GM23338 (cell line): ENCODE measurements at regions not wholly inside any gene's neighbourhood (a gene's known extent, or its start where the extent isn't known, plus 50 kb on each side); places are given as distances from the start of the nearest gene placed in this dataset.

Source experiments
- ATAC-seq: fragments of 200-7000 bp; cut with Tn5 transposase; 3 replicates; pipeline ENCODE4 v1.9.1; 2020
- DNase-seq: peaks from one replicate; pipeline ENCODE4 v3.0.0-alpha.2; 2015; ENCODE audit warnings: low spot score
- H2AFZ ChIP-seq: fragments of 200-600 bp; sonication (generic); 2 replicates; pipeline ENCODE4 v1.8.0; 2016; ENCODE audit warnings: antibody characterized with exemption, mild to moderate bottlenecking, moderate library complexity
- H3F3A ChIP-seq: fragments of 200-600 bp; sonication (generic); replicated peaks from 2 replicates; pipeline ENCODE4 v1.8.0; 2017; ENCODE audit warnings: antibody characterized with exemption, mixed run types, low read depth
- H3K27ac ChIP-seq: fragments of 200-600 bp; sonication (generic); 2 replicates; pipeline ENCODE4 v1.6.1; 2016; ENCODE audit warnings: low read depth
- H3K27me3 ChIP-seq: fragments of 200-600 bp; sonication (generic); 2 replicates; pipeline ENCODE4 v1.8.0; 2016; ENCODE audit warnings: mild to moderate bottlenecking, mixed run types, moderate library complexity; ENCODE audit not compliant: insufficient read depth
- H3K36me3 ChIP-seq: fragments of 200-600 bp; sonication (generic); 2 replicates; pipeline ENCODE4 v1.8.0; 2016; ENCODE audit warnings: mild to moderate bottlenecking; ENCODE audit not compliant: insufficient read depth
- H3K4me1 ChIP-seq: fragments of 200-600 bp; sonication (generic); 2 replicates; pipeline ENCODE4 v1.8.0; 2016; ENCODE audit warnings: mild to moderate bottlenecking, moderate library complexity; ENCODE audit not compliant: insufficient read depth
- H3K4me2 ChIP-seq: fragments of 200-600 bp; sonication (generic); 2 replicates; pipeline ENCODE4 v1.7.1; 2017; ENCODE audit warnings: mixed run types
- H3K4me3 ChIP-seq: fragments of 200-600 bp; sonication (generic); 2 replicates; pipeline ENCODE4 v1.6.1; 2016; ENCODE audit warnings: mixed run types
- H3K79me2 ChIP-seq: fragments of 200-600 bp; sonication (generic); replicated peaks from 2 replicates; pipeline ENCODE4 v1.8.0; 2017; ENCODE audit warnings: mild to moderate bottlenecking; ENCODE audit not compliant: insufficient read depth
- H3K9me2 ChIP-seq: fragments of 200-600 bp; sonication (generic); 2 replicates; pipeline ENCODE4 v1.8.0; 2017; ENCODE audit not compliant: insufficient read depth
- H4K20me1 ChIP-seq: fragments of 200-600 bp; sonication (generic); replicated peaks from 2 replicates; pipeline ENCODE4 v1.8.0; 2017; ENCODE audit warnings: mild to moderate bottlenecking; ENCODE audit not compliant: insufficient read depth
- H3K27ac Mint-ChIP-seq: 2 replicates; pipeline ENCODE4 v1.8.0; 2020; ENCODE audit warnings: inconsistent platforms, mild to moderate bottlenecking, moderate library complexity, mixed read lengths
- H3K27me3 Mint-ChIP-seq: 3 replicates; pipeline ENCODE4 v1.8.0; 2022; ENCODE audit warnings: low read depth, mild to moderate bottlenecking, moderate library complexity, mixed read lengths, inconsistent platforms; ENCODE audit not compliant: insufficient read depth, poor library complexity
- H3K36me3 Mint-ChIP-seq: 3 replicates; pipeline ENCODE4 v1.8.0; 2021; ENCODE audit warnings: low read depth, mild to moderate bottlenecking, inconsistent platforms, moderate library complexity, mixed read lengths
- H3K4me1 Mint-ChIP-seq: 3 replicates; pipeline ENCODE4 v1.8.0; 2020; ENCODE audit warnings: mild to moderate bottlenecking, inconsistent platforms, mixed read lengths
- H3K4me3 Mint-ChIP-seq: 3 replicates; pipeline ENCODE4 v1.8.0; 2021; ENCODE audit warnings: moderate library complexity, mild to moderate bottlenecking, inconsistent platforms, mixed read lengths
- H3K9me3 Mint-ChIP-seq: 3 replicates; pipeline ENCODE4 v1.8.0; 2020; ENCODE audit warnings: moderate library complexity, mild to moderate bottlenecking, inconsistent platforms, mixed read lengths
- CTCF ChIP-seq, 2 experiments: fragments of 200-600 bp in 1 of 2; sonication (generic) in 1 of 2; conservative IDR thresholded peaks; 2 replicates each; pipeline versions ENCODE4 v1.5.1 to v1.6.1; 2016 to 2017; ENCODE audit warnings: antibody characterized with exemption in 2 of 2, low read depth in 2 of 2, mild to moderate bottlenecking in 2 of 2, moderate library complexity in 1 of 2
- ETS1 ChIP-seq: IDR thresholded peaks from 2 replicates; pipeline ENCODE4 v1.6.1; 2016; ENCODE audit warnings: antibody characterized with exemption
- EZH2 ChIP-seq: fragments of 200-600 bp; sonication (generic); IDR thresholded peaks from one replicate; pipeline ENCODE4 v1.8.0; 2017; ENCODE audit warnings: antibody characterized with exemption, mild to moderate bottlenecking, low read depth; ENCODE audit not compliant: unreplicated experiment
- JUNB ChIP-seq: IDR thresholded peaks from one replicate; pipeline ENCODE4 v1.6.1; 2016; ENCODE audit warnings: antibody characterized with exemption; ENCODE audit not compliant: unreplicated experiment
- NANOG ChIP-seq: IDR thresholded peaks from 2 replicates; pipeline ENCODE4 v1.6.1; 2016; ENCODE audit warnings: antibody characterized with exemption, borderline replicate concordance
- POLR2AphosphoS5 ChIP-seq: IDR thresholded peaks from 2 replicates; pipeline ENCODE4 v1.6.1; 2016; ENCODE audit warnings: antibody characterized with exemption, low read depth
- STAT1 ChIP-seq: IDR thresholded peaks from one replicate; pipeline ENCODE4 v1.6.1; 2016; ENCODE audit warnings: antibody characterized with exemption; ENCODE audit not compliant: unreplicated experiment
- ZNF114 ChIP-seq: fragments of 250-450 bp; sonication (Bioruptor Pico); IDR thresholded peaks from 2 replicates; pipeline ENCODE4 v1.5.0; 2020; ENCODE audit warnings: mild to moderate bottlenecking, moderate library complexity
- ZNF331 ChIP-seq: fragments of 250-450 bp; sonication (Bioruptor Pico); IDR thresholded peaks from 2 replicates; pipeline ENCODE4 v1.5.0; 2020; ENCODE audit warnings: low read depth, mild to moderate bottlenecking, moderate library complexity
- TF ChIP-seq, protein P1 (sequence below): fragments of 250-450 bp; sonication (Bioruptor Pico); IDR thresholded peaks from 2 replicates; pipeline ENCODE4 v1.5.0; 2020; ENCODE audit warnings: mild to moderate bottlenecking, moderate library complexity

GRCh38 chr11:91927448-91927847 lies 297.2 kb upstream of the FAT3 start (continued):
- TF ChIP-seq, protein P1, sequence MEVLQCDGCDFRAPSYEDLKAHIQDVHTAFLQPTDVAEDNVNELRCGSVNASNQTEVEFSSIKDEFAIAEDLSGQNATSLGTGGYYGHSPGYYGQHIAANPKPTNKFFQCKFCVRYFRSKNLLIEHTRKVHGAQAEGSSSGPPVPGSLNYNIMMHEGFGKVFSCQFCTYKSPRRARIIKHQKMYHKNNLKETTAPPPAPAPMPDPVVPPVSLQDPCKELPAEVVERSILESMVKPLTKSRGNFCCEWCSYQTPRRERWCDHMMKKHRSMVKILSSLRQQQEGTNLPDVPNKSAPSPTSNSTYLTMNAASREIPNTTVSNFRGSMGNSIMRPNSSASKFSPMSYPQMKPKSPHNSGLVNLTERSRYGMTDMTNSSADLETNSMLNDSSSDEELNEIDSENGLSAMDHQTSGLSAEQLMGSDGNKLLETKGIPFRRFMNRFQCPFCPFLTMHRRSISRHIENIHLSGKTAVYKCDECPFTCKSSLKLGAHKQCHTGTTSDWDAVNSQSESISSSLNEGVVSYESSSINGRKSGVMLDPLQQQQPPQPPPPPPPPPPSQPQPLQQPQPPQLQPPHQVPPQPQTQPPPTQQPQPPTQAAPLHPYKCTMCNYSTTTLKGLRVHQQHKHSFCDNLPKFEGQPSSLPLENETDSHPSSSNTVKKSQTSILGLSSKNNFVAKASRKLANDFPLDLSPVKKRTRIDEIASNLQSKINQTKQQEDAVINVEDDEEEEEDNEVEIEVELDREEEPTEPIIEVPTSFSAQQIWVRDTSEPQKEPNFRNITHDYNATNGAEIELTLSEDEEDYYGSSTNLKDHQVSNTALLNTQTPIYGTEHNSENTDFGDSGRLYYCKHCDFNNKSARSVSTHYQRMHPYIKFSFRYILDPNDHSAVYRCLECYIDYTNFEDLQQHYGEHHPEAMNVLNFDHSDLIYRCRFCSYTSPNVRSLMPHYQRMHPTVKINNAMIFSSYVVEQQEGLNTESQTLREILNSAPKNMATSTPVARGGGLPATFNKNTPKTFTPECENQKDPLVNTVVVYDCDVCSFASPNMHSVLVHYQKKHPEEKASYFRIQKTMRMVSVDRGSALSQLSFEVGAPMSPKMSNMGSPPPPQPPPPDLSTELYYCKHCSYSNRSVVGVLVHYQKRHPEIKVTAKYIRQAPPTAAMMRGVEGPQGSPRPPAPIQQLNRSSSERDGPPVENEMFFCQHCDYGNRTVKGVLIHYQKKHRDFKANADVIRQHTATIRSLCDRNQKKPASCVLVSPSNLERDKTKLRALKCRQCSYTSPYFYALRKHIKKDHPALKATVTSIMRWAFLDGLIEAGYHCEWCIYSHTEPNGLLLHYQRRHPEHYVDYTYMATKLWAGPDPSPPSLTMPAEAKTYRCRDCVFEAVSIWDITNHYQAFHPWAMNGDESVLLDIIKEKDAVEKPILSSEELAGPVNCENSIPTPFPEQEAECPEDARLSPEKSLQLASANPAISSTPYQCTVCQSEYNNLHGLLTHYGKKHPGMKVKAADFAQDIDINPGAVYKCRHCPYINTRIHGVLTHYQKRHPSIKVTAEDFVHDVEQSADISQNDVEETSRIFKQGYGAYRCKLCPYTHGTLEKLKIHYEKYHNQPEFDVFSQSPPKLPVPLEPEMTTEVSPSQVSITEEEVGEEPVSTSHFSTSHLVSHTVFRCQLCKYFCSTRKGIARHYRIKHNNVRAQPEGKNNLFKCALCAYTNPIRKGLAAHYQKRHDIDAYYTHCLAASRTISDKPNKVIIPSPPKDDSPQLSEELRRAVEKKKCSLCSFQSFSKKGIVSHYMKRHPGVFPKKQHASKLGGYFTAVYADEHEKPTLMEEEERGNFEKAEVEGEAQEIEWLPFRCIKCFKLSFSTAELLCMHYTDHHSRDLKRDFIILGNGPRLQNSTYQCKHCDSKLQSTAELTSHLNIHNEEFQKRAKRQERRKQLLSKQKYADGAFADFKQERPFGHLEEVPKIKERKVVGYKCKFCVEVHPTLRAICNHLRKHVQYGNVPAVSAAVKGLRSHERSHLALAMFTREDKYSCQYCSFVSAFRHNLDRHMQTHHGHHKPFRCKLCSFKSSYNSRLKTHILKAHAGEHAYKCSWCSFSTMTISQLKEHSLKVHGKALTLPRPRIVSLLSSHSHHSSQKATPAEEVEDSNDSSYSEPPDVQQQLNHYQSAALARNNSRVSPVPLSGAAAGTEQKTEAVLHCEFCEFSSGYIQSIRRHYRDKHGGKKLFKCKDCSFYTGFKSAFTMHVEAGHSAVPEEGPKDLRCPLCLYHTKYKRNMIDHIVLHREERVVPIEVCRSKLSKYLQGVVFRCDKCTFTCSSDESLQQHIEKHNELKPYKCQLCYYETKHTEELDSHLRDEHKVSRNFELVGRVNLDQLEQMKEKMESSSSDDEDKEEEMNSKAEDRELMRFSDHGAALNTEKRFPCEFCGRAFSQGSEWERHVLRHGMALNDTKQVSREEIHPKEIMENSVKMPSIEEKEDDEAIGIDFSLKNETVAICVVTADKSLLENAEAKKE (CRISPR knock-in tag) = no peak
- TF ChIP-seq CTCF (conservative IDR thresholded peaks at IDR 0.05; ENCODE audit: low read depth in 2 of 2) (no peak), EZH2 (no peak), POLR2AphosphoS5 (no peak), ZNF114 (no peak), ZNF331 (CRISPR knock-in tag) (no peak), STAT1 (no peak)

DNA sequence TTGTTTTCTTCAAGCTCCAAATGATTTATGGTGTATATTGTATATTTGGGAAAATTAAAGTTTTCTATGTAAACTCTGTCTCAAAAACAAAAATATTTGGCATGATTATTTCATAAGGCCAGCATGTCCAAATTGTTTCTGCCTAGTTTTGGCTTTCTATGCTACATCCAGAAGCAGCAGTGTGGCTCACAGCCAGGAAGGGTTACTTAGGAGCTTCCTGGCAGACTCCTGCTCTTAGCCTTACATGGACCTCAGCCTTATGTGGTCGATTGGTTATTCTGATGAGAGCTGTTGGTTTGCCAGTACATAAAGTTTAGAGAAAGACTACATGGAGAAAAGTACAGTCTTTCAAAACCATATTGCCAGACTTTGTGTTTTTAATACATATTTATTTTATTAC lies 297.7 kb upstream of the FAT3 start:
- ATAC-seq (no peak), DNase-seq (no peak)
- H3K9me3 Mint-ChIP-seq = no peaks in the 10 kb centered on the region

More for the DNA sequence above, 297.7 kb upstream of the FAT3 start:
- Histone ChIP-seq H4K20me1 (no peaks in the 10 kb centered on the region), H3K9me2 (peaks cover 7% of the 10 kb centered on the region; the same call in 1 of the 2 replicates), H2AFZ (no peak overlapping the region), H3K36me3 (no peaks in the 10 kb centered on the region), H3K27ac (no peak overlapping the region), H3K4me3 (no peak overlapping the region), H3K4me2 (no peak overlapping the region), H3F3A (no peaks in the 10 kb centered on the region), H3K4me1 (no peaks in the 10 kb centered on the region), H3K27me3 (no peaks in the 10 kb centered on the region), H3K79me2 (no peaks in the 10 kb centered on the region)
- H3K27me3 Mint-ChIP-seq = no peaks in the 10 kb centered on the region
- H3K36me3 Mint-ChIP-seq = no peaks in the 10 kb centered on the region
- TF ChIP-seq ETS1 (no peak), NANOG (no peak), ZNF331 (CRISPR knock-in tag) (no peak), JUNB (no peak), EZH2 (no peak), ZNF114 (no peak)
- no peak overlapping the region for H3K27ac Mint-ChIP-seq
- no peaks in the 10 kb centered on the region for H3K4me1 Mint-ChIP-seq
- H3K4me3 Mint-ChIP-seq = no peak overlapping the region
